HepG2 (cell line): ENCODE measurements at regions not wholly inside any gene's neighbourhood (a gene's known extent, or its start where the extent isn't known, plus 50 kb on each side); places are given as distances from the start of the nearest gene placed in this dataset.

Source experiments
- ATAC-seq: fragments of 200-7000 bp; cut with Tn5 transposase; 3 replicates; pipeline ENCODE4 v1.9.1; 2020; ENCODE audit warnings: mild to moderate bottlenecking, moderate library complexity
- BruUV-seq: library from RNA; stranded (reverse); fragments of 400-500 nt; replicated peaks from 2 replicates; lab custom pipeline; 2021; lab: Mats Ljungman, UMichigan
- CTCF ChIA-PET: fragments of 300-600 bp; formaldehyde crosslinking; extraction: SDS; loops from one replicate; lab custom pipeline; 2021; ENCODE audit warnings: low total read pairs, inconsistent platforms, low intra/inter-chr PET ratio; lab: Yijun Ruan, JAX
- POLR2A ChIA-PET: fragments of 350-600 bp; sonication (Branson Sonifier 250); formaldehyde crosslinking; loops from one replicate; lab custom pipeline; 2020; ENCODE audit warnings: antibody characterized with exemption, inconsistent platforms; lab: Yijun Ruan, JAX
- DNase-seq: peaks from one replicate; pipeline ENCODE4 v3.0.0-alpha.2; 2015; ENCODE audit warnings: low spot score
- FAIRE-seq: peaks from 3 replicates; lab custom pipeline; 2011; peaks lifted over from hg19 to GRCh38; lab: Jason Lieb, UNC
- H2AFZ ChIP-seq: one replicate; pipeline ENCODE4 v1.6.1; 2011; ENCODE audit warnings: low read length, inconsistent platforms
- H3K27ac ChIP-seq: fragments of 300-600 bp; 3 replicates; pipeline ENCODE4 v1.8.0; 2011; ENCODE audit warnings: mixed run types, mild to moderate bottlenecking, mixed read lengths, low read length, inconsistent platforms; ENCODE audit not compliant: insufficient read depth; ENCODE audit errors: extremely low read length
- H3K27me3 ChIP-seq, 2 experiments: fragments of 200-600 bp in 1 of 2; 2 replicates in 1 of 2; 3 replicates in 1 of 2; pipeline versions ENCODE4 v1.6.0 to v1.8.0; 2011; ENCODE audit warnings: low read length in 2 of 2, mild to moderate bottlenecking in 2 of 2, moderate library complexity in 2 of 2, inconsistent platforms in 1 of 2; ENCODE audit not compliant: insufficient read depth in 2 of 2, control insufficient read depth in 1 of 2
- H3K36me3 ChIP-seq, 2 experiments: fragments of 200-600 bp in 1 of 2; replicated peaks in 1 of 2; 2 replicates in 1 of 2; 3 replicates in 1 of 2; pipeline versions ENCODE4 v1.5.1 to v1.8.0; 2011; ENCODE audit warnings: low read length in 2 of 2, inconsistent platforms in 1 of 2; ENCODE audit not compliant: insufficient read depth in 2 of 2, control insufficient read depth in 1 of 2
- H3K4me1 ChIP-seq: 2 replicates; pipeline ENCODE4 v1.5.1; 2012; ENCODE audit warnings: low read length, inconsistent platforms; ENCODE audit not compliant: insufficient read depth
- H3K4me2 ChIP-seq: 2 replicates; pipeline ENCODE4 v1.6.0; 2011; ENCODE audit warnings: low read depth, low read length, inconsistent platforms
- H3K4me3 ChIP-seq, 3 experiments: fragments of 200-600 bp in 1 of 3; sonication (generic), shearing (Covaris generic) in 1 of 3; replicated peaks in 1 of 3; 2 replicates each; pipeline ENCODE4 v1.5.1; 2011 to 2016; ENCODE audit warnings: low read length in 3 of 3, inconsistent platforms in 2 of 3, low read depth in 2 of 3, mild to moderate bottlenecking in 2 of 3, control low read depth in 1 of 3, mixed read lengths in 1 of 3; ENCODE audit not compliant: insufficient read depth in 1 of 3
- H3K79me2 ChIP-seq: one replicate; pipeline ENCODE4 v1.6.1; 2011; ENCODE audit warnings: low read length, inconsistent platforms; ENCODE audit not compliant: insufficient read depth
- H3K9ac ChIP-seq: 2 replicates; pipeline ENCODE4 v1.6.0; 2011; ENCODE audit warnings: mild to moderate bottlenecking, low read depth, low read length, inconsistent platforms; ENCODE audit not compliant: insufficient read depth
- H3K9me3 ChIP-seq: 2 replicates; pipeline ENCODE4 v1.5.1; 2012; ENCODE audit warnings: mild to moderate bottlenecking, low read length
- H4K20me1 ChIP-seq: 2 replicates; pipeline ENCODE4 v1.6.0; 2011; ENCODE audit warnings: inconsistent platforms, mild to moderate bottlenecking, low read length, moderate library complexity; ENCODE audit not compliant: insufficient read depth
- CEBPB ChIP-seq: IDR thresholded peaks from 2 replicates; pipeline ENCODE4 v1.6.1; 2011; ENCODE audit warnings: low read depth, low read length, improper control_type of control experiment, borderline replicate concordance
- CEBPG ChIP-seq: IDR thresholded peaks from 2 replicates; pipeline ENCODE4 v1.6.1; 2016
- CREB3 ChIP-seq: sonication (generic); formaldehyde crosslinking; IDR thresholded peaks from 2 replicates; pipeline ENCODE4 v1.5.0; 2020; ENCODE audit warnings: missing genetic modification reagents
- ZFP36 ChIP-seq: fragments of 150-350 bp; IDR thresholded peaks from 2 replicates; pipeline ENCODE4 v1.6.1; 2018; ENCODE audit warnings: borderline replicate concordance, low read length, low read depth; ENCODE audit not compliant: partially characterized antibody
- ZFY ChIP-seq: sonication (generic); formaldehyde crosslinking; IDR thresholded peaks from 2 replicates; pipeline ENCODE4 v1.4.0; 2020; ENCODE audit warnings: missing genetic modification reagents
- ZNF639 ChIP-seq: conservative IDR thresholded peaks from 2 replicates; pipeline ENCODE4 v1.6.1; 2018; ENCODE audit warnings: missing genetic modification reagents
- WGBS: methylation state at CpG from one replicate; pipeline ENCODE4 v1.1.6; 2017; ENCODE audit warnings: low lambda C conversion rate; 5-methylcytosine and 5-hydroxymethylcytosine counted together
- in situ Hi-C: cut with HindIII; loops from 2 replicates; pipeline ENCODE4 v1.10.0; 2017; ENCODE audit warnings: low pct_unique_long_range_greater_than_20kb; ENCODE audit not compliant: extremely low pct_ligation_motif_present
- intact Hi-C: fragments of 100-400 bp; cut with micrococcal nuclease; formaldehyde crosslinking; loops from one replicate; pipeline ENCODE4 v1.10.0; 2022; ENCODE audit not compliant: unreplicated experiment

GRCh38 chr16:72261127-72261526 is 89.2 kb upstream of the PMFBP1 start:
- no peak for DNase-seq
- H3K4me1 ChIP-seq = peaks cover 13% of the 10 kb centered on the region; the same call in 1 of the 2 replicates
- peaks cover 0 to 1% of the 10 kb centered on the region in 2 experiments; a peak in 1 of 5 replicates for H3K36me3 ChIP-seq
- H3K27me3 ChIP-seq = no peaks in the 10 kb centered on the region
- H3K9me3 ChIP-seq = no peaks in the 10 kb centered on the region
- no peak for TF ChIP-seq ZFY (CRISPR knock-in tag)
- no peak for TF ChIP-seq CREB3 (CRISPR knock-in tag)
- no peak for TF ChIP-seq ZFP36
- TF ChIP-seq, all 625 proteins: peak for 0
- POLR2A ChIA-PET = no interaction called here
- ATAC-seq = no peak
- H3K79me2 ChIP-seq = no peaks in the 10 kb centered on the region
- no peak overlapping the region for H3K4me2 ChIP-seq
- H3K9ac ChIP-seq = no peak overlapping the region
- intact Hi-C loops = no loop called here
- H4K20me1 ChIP-seq = no peaks in the 10 kb centered on the region
- 100% methylated on average over 1 of the region's 1 CpG for WGBS
- BruUV-seq = no TSS peak
- H2AFZ ChIP-seq = no peak overlapping the region
- H3K27ac ChIP-seq = no peak overlapping the region
- H3K4me3 ChIP-seq = no peak overlapping the region
- FAIRE-seq = no peak
- CTCF ChIA-PET = no interaction called here
- in situ Hi-C loops = no loop called here

GRCh38 chr16:72256398-72257066 is 84.6 kb upstream of the PMFBP1 start:
- 78% methylated on average over 2 of the region's 2 CpGs for WGBS
- no peak for ATAC-seq
- H3K9me3 ChIP-seq = no peaks in the 10 kb centered on the region
- FAIRE-seq = no peak
- no peaks in the 10 kb centered on the region for H3K79me2 ChIP-seq
- no peaks in the 10 kb centered on the region for H3K27me3 ChIP-seq
- intact Hi-C loops (no loop called here), in situ Hi-C loops (no loop called here)
- no peak for DNase-seq
- ChIA-PET CTCF (no interaction called here), POLR2A (no interaction called here)
- H3K4me2 ChIP-seq = no peak overlapping the region
- no peak overlapping the region for H3K27ac ChIP-seq
- H2AFZ ChIP-seq = no peak overlapping the region
- no peak overlapping the region for H3K9ac ChIP-seq
- H3K36me3 ChIP-seq = no peaks in the 10 kb centered on the region
- TF ChIP-seq ZNF639 (no peak), CEBPB (peak; percentile 84), CEBPG (CRISPR knock-in tag) (0 out of 2 replicates have a peak, but pooled peaks have one; percentile 12)
- H4K20me1 ChIP-seq = no peaks in the 10 kb centered on the region
- no peak overlapping the region for H3K4me3 ChIP-seq
- H3K4me1 ChIP-seq = peaks cover 13% of the 10 kb centered on the region; the same call in 1 of the 2 replicates
- no TSS peak for BruUV-seq
